RWPE1 (cell line): ENCODE measurements at regions not wholly inside any gene's neighbourhood (a gene's known extent, or its start where the extent isn't known, plus 50 kb on each side); places are given as distances from the start of the nearest gene placed in this dataset.

Experiments used
- CTCF ChIA-PET: fragments of 350-600 bp; sonication (Branson Sonifier 250); formaldehyde crosslinking; extraction: SDS; loops from one replicate; lab custom pipeline; 2021; lab: Yijun Ruan, JAX
- POLR2A ChIA-PET: fragments of 400-600 bp; formaldehyde crosslinking; extraction: SDS; loops from one replicate; lab custom pipeline; 2020; ENCODE audit warnings: antibody characterized with exemption; ENCODE audit not compliant: low non-redundant PET; lab: Yijun Ruan, JAX
- DNase-seq: peaks from one replicate; pipeline ENCODE4 v3.0.0; 2012; ENCODE audit warnings: low spot score
- H3K27ac ChIP-seq: fragments of 450-650 bp; 2 replicates; pipeline ENCODE4 v1.5.1; 2017
- TF ChIP-seq, protein P1 (sequence below): fragments of 450-650 bp; conservative IDR thresholded peaks from 2 replicates; pipeline ENCODE4 v1.5.1; 2017; ENCODE audit warnings: low read depth, mild to moderate bottlenecking

DNA sequence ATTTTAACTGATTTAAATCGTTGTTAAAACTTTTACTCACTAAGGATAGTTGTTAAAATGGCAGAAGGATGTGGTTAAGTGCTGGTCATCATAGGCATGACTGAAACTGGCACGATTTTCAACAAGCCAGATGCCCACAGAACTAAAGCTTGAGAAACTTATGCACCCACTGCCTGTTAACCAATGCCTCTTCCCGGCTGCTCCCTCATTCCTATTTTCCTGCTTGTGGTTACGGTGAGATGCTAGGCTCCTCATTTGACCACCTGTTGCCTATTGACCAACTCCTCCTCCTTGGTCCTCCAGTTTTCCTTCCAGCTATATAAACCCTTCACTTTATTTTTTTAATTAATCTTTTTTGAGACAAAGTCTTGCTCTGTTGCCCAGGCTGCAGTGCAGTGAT lies 238.7 kb downstream of the TFCP2L1 start:
- ChIA-PET POLR2A (no interaction called here), CTCF (interaction anchor here (0.6 kb wide), 2 partner anchors 46 to 205 kb away, joined by 4 to 9 read pairs; no protein-coding TSS in a partner anchor)
- H3K27ac ChIP-seq: no peak overlapping the region
- DNase-seq: no peak
- TF ChIP-seq, protein P1, sequence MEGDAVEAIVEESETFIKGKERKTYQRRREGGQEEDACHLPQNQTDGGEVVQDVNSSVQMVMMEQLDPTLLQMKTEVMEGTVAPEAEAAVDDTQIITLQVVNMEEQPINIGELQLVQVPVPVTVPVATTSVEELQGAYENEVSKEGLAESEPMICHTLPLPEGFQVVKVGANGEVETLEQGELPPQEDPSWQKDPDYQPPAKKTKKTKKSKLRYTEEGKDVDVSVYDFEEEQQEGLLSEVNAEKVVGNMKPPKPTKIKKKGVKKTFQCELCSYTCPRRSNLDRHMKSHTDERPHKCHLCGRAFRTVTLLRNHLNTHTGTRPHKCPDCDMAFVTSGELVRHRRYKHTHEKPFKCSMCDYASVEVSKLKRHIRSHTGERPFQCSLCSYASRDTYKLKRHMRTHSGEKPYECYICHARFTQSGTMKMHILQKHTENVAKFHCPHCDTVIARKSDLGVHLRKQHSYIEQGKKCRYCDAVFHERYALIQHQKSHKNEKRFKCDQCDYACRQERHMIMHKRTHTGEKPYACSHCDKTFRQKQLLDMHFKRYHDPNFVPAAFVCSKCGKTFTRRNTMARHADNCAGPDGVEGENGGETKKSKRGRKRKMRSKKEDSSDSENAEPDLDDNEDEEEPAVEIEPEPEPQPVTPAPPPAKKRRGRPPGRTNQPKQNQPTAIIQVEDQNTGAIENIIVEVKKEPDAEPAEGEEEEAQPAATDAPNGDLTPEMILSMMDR: no peak

GRCh38 chr2:121047383-121047782 lies 237.6 kb downstream of the TFCP2L1 start:
- ChIA-PET CTCF (interaction anchor here (0.5 to 0.6 kb wide), 2 partner anchors 604 to 812 kb away, joined by 3 read pairs; no protein-coding TSS in a partner anchor), POLR2A (no interaction called here)
- TF ChIP-seq, protein P1: no peak
- H3K27ac ChIP-seq: no peak overlapping the region
- DNase-seq: no peak

- CTCF ChIA-PET: interaction anchor here (0.7 kb wide), 1 partner anchor 15 kb away, joined by 3 read pairs; no protein-coding TSS in a partner anchor
- no peak for DNase-seq
- POLR2A ChIA-PET: no interaction called here
- no peak overlapping the region for H3K27ac ChIP-seq
- TF ChIP-seq, protein P1: no peak
Measured at GRCh38 chr2:121049131-121049530, 235.9 kb downstream of the TFCP2L1 start.

DNA sequence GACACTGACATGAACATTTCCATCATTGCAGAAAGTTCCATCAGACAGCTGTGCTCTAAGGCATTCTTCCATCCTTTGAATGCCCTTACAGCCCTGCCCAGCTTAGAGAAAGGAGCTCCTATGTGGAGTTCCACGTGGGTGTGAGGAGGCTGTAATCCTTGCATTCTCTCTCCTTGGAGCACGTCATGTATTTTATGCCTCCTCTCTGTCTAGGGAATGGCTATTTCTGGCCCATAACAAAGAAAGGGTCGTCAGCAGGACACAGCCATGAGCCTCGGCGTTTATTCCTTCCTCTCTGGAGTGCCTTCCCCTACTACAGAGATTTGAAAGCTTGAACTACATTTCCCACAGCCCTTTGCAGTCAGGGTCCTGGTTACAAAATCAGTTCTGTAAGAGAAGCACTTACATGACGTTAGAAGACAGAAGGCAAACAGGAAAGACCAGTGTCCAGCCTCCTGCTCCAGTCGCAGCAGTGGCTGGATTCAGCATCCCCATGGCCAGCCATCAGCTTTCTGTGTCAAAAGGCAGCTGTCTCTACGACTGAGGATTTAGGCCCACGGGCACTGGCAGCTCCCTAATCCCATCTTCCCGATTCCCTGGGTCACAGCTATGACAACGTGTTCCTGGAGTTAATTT lies 234.9 kb downstream of the TFCP2L1 start:
- CTCF ChIA-PET: interaction anchor here (0.6 to 0.7 kb wide), 2 partner anchors 14 to 25 kb away, joined by 3 read pairs; no protein-coding TSS in a partner anchor
- POLR2A ChIA-PET: no interaction called here
- no peak overlapping the region for H3K27ac ChIP-seq
- DNase-seq: no peak
- TF ChIP-seq, protein P1: no peak

DNA sequence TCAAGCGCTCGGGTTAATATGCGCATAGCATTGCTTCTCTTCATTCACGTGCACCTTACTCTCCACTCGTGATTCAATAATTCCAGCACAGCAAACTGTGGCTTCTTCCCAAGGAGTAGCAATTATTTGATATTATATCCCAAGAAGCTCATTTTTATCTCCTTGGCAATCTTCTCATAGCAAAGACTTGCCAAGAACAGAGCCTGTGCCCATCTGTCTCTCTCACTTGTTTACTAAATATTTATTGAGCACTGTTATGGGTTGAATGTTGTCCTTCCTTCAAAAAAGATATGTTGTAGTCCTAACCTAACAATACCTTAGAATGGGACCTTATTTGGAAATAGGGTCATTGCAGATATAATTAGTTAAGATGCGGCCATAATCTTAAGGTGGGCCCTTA lies 233.7 kb downstream of the TFCP2L1 start:
- TF ChIP-seq, protein P1: no peak
- no peak for DNase-seq
- no peak overlapping the region for H3K27ac ChIP-seq
- CTCF ChIA-PET: no interaction called here
- POLR2A ChIA-PET: no interaction called here

- no peak overlapping the region for H3K27ac ChIP-seq
- no peak for DNase-seq
- ChIA-PET POLR2A (no interaction called here), CTCF (interaction anchor here (0.7 kb wide), 1 partner anchor 43 kb away, joined by 4 read pairs; no protein-coding TSS in a partner anchor)
- TF ChIP-seq, protein P1: no peak
Measured at GRCh38 chr2:121052023-121052422, 233.0 kb downstream of the TFCP2L1 start.
